HG02610 (cell line): ENCODE measurements at regions not wholly inside any gene's neighbourhood (a gene's known extent, or its start where the extent isn't known, plus 50 kb on each side); places are given as distances from the start of the nearest gene placed in this dataset.
A peak's percentile ranks its signal among the peaks of the same experiment; 100 is the strongest.
"Not testable (repeated sequence)": the region's sequence is repeated elsewhere in the genome, so short reads cannot be mapped to it uniquely, and the experiment has no call there.

Experiments used
- ATAC-seq: cut with Tn5 transposase; IDR thresholded peaks from one replicate; pipeline ENCODE4 v1.9.1; 2021; ENCODE audit warnings: mild to moderate bottlenecking, moderate library complexity; ENCODE audit not compliant: unreplicated experiment

DNA sequence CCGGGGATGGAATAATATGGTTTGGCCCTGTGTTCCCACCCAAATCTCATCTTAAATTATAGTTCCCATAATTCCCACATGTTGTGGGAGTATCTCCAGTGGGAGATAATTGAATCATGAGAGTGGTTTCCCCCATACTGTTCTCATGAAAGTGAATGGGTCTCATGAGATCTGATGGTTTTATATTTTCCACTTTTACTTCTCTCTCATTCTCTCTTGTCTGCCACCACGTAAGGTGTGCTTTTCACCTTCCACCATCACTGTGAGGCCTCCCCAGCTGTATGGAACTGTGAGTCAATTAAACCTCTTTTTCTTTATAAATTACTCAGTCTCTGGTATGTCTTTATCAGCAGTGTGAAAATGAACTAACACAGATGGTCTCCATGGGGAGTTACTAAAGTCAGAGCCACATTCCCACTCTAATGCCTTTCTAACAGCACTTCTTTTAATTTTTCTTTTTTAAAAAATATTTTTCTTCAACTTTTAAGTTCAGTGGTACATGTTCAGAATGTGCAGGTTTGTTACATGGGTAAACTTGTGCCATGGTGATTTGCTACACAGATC lies 306.6 kb downstream of the DTHD1 start:
- ATAC-seq, result peak; percentile 51

DNA sequence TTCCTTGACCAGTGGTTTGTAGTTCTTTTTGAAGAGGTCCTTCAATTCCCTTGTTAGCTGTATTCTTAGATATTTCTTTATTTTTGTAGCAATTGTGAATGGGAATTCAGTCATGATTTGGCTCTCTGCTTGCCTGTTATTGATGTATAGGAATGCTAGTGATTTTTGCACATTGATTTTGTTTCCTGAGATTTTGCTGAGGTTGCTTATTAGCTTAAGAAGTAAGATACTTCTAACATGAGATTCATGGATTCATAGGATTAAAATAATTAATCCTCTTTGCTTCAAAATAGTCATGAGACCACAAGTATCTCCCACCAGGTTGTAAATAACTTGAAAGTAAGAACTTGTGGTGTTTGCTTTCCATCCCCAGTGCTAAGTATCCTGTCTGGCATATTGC lies 308.9 kb downstream of the DTHD1 start:
- no peak for ATAC-seq

DNA sequence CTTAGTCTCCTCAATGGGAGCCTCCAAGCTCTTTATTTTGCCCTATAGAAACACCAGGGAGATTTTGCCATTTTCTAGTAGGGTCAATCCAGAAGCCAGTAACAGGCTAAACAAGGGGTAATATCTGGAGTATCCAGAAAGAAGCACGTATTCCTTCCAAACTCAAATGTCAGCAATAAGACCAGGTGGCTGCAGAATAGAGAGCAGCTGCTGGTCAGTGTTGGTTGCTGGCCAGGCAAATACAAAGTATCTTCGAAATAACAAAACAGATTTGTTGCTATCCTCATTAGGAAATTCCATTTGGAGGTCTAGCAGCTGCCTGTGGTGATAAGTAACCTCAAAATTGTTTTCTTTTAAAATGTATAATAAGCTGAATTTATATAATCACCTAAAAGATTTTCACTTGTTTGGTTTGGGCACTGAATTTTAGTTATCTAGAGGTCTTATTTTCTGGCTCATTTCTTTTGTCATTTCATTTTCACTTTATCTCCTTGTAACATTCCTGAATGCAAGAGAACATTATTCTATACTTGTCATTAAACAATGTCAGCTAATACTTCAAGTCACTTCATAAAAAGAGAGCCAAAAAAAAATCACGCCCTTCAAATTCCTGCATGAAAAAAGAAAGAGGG lies 320.6 kb downstream of the DTHD1 start:
- no peak for ATAC-seq

DNA sequence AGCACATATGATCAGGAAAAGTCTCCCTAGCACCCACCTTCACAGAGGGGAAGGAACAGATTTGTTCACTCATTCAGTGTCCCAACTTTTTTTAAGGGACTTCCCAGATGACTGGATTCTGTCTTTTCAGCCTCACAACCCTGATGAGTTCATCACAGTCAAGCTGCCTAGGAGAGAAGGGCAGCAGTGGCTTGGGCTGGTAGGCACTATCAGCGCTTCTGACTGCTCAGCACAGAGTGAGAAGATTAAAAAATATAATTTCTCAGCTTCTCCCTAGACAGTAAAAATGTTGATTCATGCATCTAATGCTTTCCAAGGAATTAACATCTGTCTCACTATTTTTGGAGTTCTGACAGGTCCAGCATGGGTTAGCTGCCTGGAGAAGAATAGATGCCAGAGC lies 328.2 kb downstream of the DTHD1 start:
- peak; percentile 95 for ATAC-seq

DNA sequence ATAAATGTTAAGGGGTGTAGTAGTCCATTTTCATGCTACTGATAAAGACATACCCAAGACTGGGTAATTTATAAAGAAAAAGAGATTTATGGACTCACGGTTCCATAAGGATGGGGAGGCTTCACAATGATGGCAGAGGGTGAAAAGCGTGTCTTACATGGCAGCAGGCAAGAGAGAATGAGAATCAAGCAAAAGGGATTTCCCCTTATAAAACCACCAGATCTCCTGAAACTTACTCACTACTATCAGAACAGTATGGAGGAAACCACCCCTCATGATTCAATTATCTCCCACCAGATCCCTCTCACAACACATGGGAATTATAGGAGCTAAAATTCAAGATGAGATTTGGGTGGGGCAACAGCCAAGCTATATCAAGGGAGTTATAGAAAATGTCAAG lies 329.2 kb downstream of the DTHD1 start:
- no peak for ATAC-seq

DNA sequence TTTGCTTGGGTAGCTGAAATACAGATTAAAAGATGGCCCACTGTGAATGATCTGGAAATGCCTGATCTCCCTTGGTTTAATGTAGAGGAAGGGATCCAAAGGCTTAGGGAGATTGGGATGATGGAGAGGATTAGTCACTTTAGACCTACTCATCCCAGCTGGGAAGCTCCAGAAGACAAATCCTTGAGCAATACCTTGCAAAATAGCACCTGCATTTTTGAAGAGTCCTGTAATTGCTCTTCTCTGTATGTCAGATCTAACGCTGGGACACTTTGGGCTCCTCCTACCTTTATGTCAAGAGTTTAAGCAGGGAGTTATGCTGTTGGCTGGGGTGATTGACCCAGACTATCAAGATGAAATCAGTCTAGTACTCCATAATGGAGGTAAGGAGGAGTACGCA lies 331.7 kb downstream of the DTHD1 start:
- not testable (repeated sequence) for ATAC-seq

DNA sequence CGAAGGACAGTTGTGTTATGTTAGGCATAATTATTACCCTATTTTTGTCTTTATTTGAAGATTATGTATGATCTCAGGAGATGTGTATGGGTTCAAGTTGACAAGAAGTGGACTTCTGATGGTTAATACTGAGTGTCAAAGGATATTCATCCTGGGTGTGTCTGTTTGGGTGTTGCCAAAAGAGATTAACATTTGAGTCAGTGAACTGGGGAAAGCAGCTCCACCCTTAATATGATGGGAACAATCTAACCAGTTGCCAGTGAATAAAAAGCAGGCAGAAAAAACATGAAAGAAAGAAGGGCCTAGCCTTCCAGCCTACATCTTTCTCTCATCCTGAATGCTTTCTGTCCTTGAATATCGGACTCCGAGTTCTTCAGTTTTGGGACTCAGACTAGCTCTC lies 332.6 kb downstream of the DTHD1 start:
- no peak for ATAC-seq

DNA sequence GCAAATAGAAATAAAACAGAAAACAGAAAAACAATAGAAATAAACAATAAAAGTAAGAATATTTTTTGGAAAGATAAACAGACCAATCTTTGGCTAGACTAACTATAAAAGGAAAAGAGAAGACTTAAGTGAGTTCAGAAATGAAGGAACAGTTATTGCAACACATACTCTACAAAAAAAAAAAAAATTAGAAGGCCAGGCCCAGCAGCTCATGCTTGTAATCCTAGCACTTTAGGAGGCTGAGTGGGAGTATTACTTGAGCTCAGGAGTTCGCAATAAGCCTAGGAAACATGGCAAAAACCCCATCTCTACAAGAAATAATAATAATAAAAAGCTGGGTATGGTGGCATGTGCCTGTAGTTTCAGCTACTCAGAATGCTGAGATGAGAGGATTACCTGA lies 336.7 kb downstream of the DTHD1 start:
- ATAC-seq, result no peak

DNA sequence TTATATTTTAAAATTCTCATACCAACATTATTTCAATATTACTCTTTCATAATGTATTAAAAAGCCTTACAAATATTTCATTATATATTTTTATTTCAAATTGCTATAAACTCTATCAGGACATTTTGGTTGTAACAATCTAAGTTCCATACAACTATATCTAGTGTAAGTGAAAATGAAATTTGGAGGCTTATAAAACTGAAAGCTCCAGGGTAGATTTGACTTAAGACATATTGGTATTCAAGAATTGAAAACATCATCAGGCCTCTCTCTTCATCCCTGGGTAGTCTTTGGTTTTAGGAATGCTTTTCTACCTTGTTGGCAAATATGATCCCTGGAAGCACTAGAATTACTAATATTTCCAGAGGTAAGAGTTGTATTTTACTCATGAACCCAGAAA lies 342.6 kb downstream of the DTHD1 start:
- no peak for ATAC-seq

DNA sequence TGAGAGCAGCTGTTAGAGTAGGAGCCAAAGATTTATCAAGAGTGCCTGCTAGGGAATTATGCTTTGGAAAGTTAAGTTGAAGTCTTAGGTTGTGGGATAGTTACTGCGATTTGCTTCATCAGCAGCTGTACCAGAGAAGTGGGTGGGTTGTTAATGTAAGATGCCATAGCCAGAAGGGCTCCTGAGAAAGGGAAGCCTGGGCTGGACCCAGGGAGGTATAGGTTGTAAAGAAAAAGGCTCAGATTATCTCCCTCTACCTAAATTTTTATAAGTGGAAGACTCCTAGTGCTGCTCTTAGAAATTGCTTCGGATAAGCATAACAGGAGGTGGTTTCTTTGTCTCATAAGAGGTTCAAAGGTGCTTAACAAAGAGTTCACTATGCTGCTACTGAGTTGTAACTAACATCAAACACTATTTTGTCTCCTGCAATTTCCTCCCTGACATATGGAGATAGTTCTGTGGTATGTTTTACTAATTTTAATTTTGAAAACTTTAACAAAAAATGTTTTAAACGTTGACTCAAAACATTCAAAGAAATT lies 356.9 kb downstream of the DTHD1 start:
- no peak for ATAC-seq

DNA sequence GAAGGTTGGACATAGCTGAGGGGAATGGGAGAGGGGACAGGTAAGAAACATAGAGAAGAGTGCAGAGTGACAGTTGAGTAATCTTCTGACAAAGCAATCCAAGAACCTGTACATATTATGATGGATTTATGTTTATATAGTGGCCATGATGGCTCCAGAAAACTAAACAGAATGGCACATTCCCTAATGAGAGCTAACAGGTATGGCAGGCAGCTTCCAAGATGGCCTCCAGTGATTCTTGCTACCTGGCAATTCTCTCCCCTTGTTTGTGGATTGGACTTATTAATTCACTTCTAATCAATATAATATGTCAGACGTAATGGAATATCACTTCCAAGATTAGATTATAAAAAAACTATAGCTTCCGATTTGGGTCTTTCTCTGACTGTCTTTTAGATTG lies 359.5 kb downstream of the DTHD1 start:
- ATAC-seq, result no peak

DNA sequence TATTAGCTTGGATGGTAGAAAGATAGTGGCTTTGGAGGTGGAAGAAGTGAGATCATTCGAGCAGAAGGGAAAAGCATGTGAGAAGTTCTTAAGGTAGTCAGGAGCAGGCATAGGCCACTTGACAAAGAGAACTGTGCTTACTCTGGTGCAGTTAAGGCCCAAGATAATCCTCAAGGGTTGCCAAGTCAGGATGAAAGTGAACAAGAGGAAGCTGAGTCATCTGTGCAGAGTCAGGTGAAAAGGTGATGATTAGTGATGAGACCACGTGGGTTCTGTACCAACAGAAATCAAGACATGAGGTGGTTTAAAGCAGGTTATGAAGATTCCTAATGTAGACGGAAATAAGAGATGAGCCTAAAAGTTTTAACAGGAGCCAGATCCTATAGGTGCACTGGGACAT lies 369.8 kb downstream of the DTHD1 start:
- peak; percentile 100 for ATAC-seq

DNA sequence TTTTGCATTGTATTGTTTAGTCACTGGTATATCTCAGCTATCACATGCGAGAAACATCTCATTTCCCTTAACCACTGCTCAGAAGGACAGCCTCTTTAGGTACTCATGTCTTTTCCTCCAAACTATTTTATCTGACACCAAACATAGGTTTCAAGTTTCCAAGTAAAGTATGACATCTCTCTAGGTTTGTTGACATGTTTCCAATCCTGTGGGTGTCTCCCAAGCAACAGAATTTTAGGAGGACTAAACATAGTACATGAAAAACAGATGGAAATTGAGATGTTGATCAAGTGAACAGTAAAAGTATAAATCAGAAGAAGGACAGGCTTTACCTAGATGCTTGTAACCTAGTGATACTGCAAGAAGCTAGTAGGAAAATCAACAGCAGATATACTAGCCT lies 371.4 kb downstream of the DTHD1 start:
- no peak for ATAC-seq

DNA sequence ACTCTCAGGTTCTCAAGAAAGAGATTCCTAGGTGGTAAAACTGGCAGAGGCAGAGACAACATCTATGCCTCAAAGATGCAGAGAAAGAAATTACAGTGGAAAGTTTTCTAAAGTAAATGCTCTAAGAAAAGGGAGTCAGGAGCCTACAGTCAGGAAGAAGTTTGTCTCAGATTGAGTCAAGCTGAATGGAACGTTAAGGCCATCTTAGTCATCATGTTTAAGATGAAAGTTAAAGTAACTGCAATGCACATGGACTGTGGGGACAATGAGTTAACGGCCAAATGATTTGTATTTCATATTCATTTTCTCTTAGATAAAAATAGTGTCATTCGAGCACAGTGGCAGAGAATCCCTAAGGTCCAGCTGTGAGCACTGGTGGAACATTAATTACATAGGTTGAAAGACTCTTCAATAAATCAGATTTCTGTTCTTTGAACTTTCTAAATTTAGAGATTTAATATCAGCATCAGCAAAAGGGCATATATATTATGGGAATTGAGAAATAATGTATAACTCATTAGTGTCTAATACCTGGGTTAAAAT lies 384.6 kb downstream of the DTHD1 start:
- ATAC-seq, result peak; percentile 50

DNA sequence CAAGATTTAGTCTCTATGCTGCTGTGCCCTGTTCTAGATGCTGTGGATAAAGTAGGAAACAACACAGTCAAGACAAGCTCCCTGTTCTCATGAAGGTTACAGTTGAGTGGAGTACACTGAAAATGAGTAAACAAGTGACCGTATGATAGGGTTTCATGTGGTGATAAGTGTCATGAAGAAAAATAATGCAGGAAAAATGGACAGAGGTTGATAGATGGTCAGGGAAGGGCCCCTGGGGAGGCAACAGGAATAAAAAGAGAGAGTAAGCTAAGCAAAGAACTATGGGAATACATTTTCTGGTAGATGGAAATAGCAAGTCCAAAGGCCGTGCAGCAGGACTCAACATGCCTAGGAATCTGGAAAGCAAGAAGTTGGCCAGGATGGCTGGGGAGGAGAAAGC lies 394.0 kb downstream of the DTHD1 start:
- ATAC-seq, result no peak

DNA sequence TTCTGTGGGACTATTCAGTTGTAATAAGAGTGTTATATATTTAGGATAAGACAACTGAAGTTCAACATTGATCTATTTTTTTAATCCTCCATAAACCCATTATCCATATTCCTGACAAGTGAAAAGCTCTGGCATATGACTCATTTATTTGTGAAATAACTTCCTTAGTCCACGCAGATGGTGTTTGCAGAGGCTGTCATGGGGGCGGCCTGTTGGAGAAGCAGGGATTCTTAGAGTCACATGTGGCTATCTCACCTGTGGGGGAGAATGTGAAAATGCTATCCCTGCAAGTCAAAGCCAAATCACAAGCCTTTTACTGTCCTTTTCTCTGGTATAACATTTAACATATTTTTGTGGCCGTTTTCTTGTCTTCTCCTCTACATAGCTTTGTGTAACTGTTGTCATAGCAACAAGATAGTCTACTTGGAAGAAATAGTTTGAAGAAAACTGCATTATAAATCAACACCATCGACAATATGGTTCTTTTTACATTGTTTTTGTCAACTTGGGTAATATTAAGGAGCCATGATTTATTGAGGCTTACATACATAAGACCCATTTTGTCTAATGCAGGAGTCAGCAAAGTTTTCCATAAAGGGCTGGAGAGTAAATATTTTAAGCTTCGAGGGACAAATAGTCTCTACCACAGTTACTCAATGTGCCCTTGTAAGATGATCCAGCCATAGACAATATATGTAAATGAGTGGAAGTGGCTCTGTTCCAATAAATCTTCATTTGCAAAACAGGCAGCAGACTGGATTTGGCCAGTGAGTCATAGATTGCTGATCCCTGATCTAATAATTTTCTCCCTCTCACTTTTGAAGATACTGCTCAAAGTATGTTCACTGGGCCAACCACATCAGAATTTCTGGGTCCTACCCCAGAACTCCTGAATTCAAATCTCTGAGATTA lies 395.0 kb downstream of the DTHD1 start:
- no peak for ATAC-seq

DNA sequence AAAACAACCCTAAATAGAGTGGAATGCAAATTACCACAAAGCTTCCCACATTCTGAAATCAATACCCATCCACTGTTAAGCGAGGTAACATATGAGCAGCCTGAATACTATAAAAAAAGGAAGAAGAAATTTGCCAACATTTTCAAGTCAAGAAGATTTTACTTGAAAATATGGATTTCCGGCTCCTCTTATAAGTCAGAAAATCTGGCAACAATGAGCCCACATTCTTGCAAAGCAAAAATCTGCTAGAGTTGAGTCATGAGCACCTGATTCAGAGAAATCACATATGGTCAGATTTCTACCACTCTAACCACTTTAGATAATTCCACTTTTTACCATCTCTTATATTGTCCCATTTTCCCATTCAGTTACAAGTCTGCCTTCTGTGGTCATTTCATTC lies 395.7 kb downstream of the DTHD1 start:
- ATAC-seq, result no peak

DNA sequence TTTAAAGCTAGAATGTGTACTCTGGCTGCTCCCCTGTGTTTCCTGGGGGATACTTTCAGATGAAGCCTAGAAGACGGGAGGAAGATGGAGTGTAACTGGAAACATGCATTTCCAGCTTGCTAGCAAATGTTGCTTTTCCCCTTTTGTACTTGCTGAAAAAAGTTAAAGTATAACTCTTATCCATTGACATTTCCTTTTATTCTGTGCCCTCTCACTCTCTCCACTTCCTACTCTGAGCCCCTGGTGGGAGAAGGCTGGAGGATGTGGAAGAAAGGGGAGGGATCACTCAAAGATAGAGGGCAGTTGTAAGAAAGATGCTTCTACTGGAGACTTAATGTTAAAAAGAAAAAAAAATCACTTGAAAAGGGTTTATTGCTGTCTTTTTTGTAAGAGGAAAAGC lies 396.5 kb downstream of the DTHD1 start:
- no peak for ATAC-seq

DNA sequence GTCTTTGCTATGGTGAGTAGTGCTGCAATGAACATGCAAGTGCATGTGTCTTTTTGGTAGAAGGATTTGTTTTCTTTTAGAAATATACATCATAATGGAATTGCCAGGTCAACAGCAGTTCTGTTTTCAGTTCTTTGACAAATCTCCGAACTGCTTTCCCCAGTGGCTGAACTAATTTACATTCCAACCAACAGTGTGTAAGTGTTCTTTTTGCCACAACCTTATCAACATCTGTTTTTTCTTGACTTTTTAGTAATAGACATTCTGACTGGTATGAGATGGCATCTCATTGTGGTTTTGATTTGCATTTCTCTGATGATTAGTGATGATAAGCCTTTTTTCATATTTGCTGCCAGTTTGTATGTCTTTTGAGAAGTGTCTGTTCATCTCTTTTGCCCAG lies 406.3 kb downstream of the DTHD1 start:
- no peak for ATAC-seq

DNA sequence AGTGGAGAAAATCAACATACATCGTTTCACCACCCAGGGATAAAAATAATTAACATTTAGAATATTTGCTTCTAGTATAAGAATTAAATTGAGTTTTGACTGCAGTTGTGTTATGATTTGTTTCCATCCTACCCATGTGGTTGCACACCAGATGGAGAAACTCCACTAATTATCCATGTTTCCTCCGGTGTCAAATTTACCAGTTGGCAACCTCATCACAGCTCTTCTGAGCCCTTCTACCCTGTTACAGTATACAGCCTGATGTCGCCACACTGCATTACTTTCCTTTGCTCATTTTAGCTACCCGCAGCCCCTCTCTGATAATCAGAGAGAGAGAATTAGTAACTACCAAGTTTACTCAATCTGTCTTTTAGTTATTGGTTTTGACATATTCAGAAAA lies 411.2 kb downstream of the DTHD1 start:
- no peak for ATAC-seq

DNA sequence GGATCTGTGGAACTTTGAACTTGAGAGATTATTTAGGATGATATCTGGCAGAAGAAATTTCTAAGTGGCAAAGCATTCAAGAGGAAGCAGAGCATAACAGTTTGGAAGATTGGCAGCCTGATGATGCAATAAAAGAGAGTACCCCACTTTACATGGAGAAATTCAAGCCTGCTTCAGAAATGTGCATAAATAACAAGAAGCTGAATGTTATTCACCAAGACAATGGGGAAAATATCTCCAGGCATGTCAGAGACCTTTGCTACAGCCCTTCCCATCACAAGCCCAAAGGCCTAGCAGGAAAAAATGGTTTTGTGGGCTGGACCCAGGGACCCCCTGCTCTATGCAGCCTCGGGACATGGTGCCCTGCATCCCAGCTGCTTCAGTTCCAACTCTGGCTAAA lies 420.8 kb downstream of the DTHD1 start:
- no peak for ATAC-seq

DNA sequence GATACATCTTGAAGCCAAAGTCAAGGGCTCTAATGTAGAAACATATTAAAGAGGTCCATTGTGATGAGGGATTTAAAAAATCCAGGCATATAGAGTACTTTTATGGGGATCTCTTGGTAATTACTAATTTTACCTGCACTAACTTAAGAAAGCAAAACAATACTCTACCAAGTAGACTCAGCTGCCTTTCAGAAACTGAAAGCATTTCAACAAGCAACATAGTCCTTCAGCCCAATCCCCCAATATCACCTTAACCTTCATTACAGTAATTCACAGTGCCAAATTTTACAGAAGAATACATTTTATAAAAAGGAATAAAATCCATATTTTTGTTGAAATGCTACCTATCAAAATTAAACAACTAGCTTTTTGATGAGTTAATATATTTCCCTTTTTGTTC lies 422.9 kb downstream of the DTHD1 start:
- no peak for ATAC-seq
